ENCODE measurements at regions not wholly inside any gene's neighbourhood (a gene's known extent, or its start where the extent isn't known, plus 50 kb on each side); places are given as distances from the start of the nearest gene placed in this dataset.
A peak's percentile ranks its signal among the peaks of the same experiment; 100 is the strongest.

- Histone ChIP-seq H3K4me3 (no peak overlapping the region), H3K27ac (peak overlapping the region in 1 of 21 experiments; percentile 44)
These were observed 80.3 kb upstream of the LHX1 start for GRCh38 chr17:36856903-36857381.

- H3K27ac ChIP-seq: no peak overlapping the region
These were observed 79.6 kb upstream of the LHX1 start for GRCh38 chr17:36857698-36858097.

GRCh38 chr17:36858119-36859002, 78.9 kb upstream of the LHX1 start:
- no peak overlapping the region for H3K27ac ChIP-seq
- H3K4me3 ChIP-seq: no peak overlapping the region

More at GRCh38 chr17:36857698-36858097, 79.6 kb upstream of the LHX1 start:
- no peak overlapping the region for H3K4me3 ChIP-seq

DNA sequence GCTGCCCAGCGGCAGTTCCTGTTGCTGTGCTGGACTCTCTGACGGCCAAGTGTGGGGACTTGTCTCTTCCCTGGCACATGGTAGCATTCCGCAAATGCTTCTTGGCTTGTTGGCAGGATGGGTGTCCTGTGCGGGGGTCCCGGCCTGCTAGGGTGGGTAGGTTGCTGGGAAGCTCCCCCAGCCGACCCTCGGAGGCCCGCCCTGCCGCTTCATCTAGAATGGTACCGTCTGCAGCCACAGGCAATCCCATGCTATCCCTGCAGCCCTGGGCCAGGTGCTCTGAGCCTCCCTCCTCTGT, 78.3 kb upstream of the LHX1 start:
- H3K4me3 ChIP-seq: no peak overlapping the region
- H3K27ac ChIP-seq: no peak overlapping the region

DNA sequence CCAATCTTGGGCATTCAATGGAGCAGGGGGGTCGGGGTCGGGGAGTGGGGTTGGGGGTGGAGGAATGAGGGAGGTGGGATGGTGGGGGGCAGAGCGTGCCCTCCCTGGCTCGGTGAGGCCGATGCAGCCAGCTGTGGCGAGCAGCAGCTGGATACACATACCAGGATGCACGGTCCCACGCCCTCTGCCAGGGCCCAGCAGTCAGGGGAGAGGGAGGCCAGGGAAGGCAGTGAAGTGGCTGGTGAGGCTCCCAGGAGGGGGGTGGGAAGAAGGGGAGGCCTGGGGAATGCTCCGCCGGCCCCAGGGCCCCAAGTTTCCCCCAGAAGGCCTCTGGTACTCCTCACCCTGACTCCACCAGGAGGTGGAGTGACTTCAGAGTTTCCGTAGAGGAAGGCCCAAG, 77.6 kb upstream of the LHX1 start:
- Histone ChIP-seq H3K27ac (no peak overlapping the region), H3K4me3 (no peak overlapping the region)

- H3K4me3 ChIP-seq: no peak overlapping the region
- H3K27ac ChIP-seq: no peak overlapping the region
These were observed 75.7 kb upstream of the LHX1 start for GRCh38 chr17:36861531-36861930.

DNA sequence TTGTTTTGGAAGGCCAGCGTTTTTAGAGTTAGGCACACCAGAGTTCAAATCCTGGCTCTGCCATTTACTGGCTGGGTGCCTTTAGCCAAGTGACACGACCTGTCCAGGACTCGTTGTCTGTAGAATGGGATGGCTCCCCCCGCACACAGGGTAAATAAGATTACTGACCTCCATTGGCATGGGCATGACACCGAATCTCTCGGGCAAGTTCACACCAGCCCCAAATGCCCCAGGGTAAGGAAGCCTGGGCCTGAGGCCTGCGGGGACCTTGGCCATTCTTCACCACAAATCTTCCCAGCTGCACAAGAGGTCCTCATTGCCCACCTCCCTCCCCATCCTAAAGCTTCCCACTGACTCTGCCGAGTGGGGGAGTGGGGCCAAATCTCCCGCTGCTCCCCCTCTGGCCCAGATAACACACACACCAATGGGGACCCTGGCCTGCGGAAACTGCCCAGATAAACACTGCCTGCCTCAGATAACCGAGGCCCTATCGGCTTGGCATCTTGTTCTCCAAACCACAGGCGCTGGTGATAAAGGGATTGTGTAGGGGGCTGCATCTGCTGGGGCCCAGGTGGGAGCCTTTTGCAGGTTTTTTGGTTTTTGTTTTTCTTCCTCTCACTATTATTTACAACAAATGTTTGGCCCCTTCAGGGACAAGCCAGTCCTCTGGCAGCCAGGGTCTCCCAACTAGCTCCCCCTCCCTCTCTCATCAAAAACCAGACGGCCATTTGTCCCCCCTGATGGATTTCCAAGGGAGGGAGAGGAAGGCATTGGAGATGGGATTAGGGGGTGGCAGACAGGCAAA, 75.0 kb upstream of the LHX1 start:
- Histone ChIP-seq H3K4me3 (no peak overlapping the region), H3K27ac (no peak overlapping the region)

- no peak overlapping the region for H3K4me3 ChIP-seq
- no peak overlapping the region for H3K27ac ChIP-seq
These were observed 74.1 kb upstream of the LHX1 start for GRCh38 chr17:36863131-36863530.

- Histone ChIP-seq H3K27ac (no peak overlapping the region), H3K4me3 (no peak overlapping the region)
These were observed 73.3 kb upstream of the LHX1 start for GRCh38 chr17:36863676-36864612.

- Histone ChIP-seq H3K27ac (no peak overlapping the region), H3K4me3 (no peak overlapping the region)
These were observed 72.3 kb upstream of the LHX1 start for GRCh38 chr17:36864827-36865430.

DNA sequence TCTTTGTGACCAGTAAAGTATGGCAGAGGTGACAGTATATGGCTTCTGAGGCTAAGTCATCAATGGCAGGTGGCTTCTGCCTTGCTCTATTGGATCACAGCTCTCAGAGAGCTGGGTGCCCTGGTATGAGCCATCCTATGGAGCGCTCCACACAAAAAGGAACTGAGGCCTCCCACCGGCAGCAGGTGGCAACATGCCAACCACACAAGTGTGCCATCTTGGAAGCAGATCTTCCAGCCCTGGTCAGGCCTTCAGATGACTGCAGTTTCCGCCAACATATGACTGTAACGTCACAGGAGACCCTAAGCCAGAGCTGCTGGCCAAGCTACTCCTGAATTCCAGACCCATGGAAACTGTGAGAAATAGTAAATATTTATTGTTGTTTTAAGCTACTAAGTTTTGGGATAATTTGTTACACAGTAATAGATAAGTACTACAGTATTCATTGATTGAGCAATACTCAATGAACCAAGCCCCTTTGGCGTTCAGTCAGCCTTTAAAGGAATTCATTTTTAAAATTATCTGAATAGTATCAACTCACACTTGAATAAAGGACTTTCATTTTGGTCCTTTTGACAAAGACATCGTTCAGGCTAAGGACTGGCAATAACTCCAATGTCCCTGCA, 69.4 kb upstream of the LHX1 start:
- H3K27ac ChIP-seq: no peak overlapping the region
- H3K4me3 ChIP-seq: no peak overlapping the region

DNA sequence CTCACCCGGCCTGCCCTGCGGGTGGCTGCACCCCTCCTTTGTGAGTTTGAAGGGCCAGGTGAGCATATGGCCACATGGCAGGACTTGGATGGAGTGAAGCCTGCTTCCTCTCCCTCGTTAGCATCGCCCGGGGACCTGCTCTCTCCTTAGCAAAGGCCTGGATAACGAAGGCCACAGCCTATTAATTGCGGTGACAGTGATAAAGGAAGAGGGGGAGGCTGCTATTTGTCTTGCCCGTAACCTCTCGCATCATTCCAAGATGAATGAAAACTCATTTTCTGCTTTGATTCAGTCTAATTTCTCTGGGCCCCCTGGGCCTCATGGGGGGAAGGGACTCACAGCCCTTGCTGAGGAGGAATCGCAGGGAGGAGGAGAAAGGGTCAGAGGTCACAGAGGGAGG, 68.5 kb upstream of the LHX1 start:
- H3K4me3 ChIP-seq: no peak overlapping the region

DNA sequence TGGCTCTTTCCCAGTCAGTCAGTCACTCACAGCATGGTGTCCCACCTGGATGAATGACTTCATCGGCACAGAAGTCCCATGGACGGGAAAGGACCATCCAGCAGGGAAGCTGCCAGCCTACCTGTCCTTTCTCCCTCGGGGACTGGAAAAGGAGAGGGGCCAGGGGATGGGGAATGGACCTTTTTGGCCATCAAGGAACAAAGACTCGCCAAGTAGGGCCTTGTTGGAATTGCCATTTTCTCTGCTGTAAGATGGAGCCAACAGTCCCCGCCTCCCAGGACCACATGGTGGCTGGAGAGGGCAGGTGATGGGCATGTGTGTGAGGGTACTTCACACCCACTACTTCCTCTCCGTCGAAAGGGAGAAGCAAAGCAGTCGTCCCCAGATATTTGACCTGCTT, 67.8 kb upstream of the LHX1 start:
- Histone ChIP-seq H3K4me3 (no peak overlapping the region), H3K27ac (no peak overlapping the region)

More for the DNA sequence above, 68.5 kb upstream of the LHX1 start:
- no peak overlapping the region for H3K27ac ChIP-seq

DNA sequence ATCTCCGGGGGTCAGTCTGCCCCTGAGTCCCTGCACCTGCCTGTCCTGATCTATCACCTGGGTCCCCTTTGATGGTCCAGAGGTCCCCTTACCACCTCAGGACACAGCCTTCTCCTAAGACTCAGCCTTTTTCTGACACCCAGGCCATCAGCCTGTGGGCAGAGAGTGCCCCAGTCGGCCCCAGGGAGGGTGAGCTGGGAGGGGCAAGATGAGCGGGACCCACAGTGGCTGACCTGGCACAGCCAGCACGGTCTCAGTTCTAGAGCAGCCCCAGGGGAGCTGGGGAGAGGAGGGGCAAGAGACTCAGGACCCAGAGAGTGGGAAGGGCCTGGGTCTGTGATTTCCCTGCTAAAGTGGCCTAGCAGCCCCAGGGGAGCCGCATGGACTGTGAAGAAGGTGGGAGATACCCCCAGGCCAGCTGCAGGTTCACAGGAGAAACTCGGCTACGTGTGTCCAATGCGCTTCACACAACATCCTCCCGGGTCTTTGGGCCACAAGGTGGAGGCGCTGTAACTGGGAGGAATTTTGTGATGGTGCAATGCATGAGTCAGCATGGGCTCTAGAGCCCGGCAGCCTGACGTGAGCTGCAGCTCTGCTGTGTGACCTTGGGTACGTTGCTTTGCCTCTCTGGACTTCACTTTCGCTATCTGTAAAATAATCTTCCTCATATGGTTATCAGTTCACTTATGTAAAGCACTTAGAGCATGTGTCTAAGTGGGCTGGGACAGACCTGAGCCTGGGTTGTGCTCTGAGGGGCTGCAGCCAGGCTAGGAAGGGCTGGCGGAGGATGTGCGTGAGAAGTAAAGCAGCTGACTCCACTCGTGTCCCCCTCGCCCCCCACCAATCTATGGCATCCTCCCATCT, 67.2 kb upstream of the LHX1 start:
- Histone ChIP-seq H3K27ac (no peak overlapping the region), H3K4me3 (no peak overlapping the region)

DNA sequence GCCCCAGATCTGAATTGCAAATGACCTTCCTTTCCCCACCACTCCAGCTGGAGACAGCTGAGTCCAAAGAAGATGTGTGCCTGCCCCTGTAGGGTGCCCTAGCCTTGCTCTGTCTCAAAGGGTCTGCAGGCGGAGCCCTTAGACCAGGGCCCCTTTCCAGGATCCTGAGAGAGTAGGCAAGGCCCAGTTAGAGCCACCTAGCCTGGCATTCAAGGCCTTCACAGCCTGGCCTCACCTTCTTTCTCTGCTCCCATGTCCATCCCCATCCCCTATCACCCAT, 66.6 kb upstream of the LHX1 start:
- Histone ChIP-seq H3K4me3 (no peak overlapping the region), H3K27ac (no peak overlapping the region)

DNA sequence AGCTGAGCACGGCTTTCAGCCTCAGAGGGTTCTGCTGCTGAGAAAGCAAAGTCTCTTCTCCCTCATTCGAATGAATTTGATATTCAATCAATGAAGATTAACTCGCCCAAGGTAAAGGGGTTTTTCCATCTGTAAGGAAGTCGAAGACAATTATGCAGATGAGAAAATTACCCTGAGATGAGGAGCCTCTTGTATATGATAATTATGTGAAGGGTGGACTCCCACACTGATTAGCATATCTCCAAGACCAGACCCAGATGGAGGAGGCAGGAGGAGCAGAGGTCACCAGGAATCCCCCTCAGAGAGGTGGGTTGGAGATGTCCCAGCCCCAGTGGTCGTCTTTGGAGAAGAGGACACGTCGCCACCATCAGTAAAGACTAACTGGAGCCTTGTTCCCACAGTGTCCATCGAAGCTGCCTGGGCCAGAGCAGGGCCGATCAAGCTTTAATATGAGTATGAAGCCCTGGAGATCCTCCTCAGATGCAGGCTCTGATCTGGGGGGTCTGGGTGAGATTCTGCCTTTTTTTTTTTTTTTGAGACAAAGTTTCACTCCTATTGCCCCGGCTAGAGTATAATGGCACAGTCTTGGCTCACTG, 61.5 kb upstream of the LHX1 start:
- Histone ChIP-seq H3K4me3 (no peak overlapping the region), H3K27ac (no peak overlapping the region)

DNA sequence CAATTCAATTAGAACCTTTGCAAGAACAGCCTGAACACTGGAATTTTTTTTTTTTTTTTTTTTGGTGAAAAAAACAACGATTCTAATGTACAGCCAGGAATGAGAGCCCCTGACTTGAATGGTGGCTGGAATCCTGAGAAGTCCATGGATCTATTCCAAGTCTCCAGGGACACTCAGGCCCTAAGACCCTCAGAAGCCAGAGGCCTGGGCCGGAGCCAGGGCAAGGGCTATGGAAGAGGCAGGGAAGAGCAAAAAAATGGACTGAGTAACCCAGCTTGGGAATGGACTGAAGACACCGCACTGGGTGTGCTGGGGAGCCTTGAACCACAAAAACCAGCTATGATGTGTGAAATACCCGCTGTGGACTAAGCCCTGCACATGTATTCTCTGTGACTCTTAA, 60.3 kb upstream of the LHX1 start:
- no peak overlapping the region for H3K27ac ChIP-seq
- H3K4me3 ChIP-seq: no peak overlapping the region

GRCh38 chr17:36877771-36878170, 59.5 kb upstream of the LHX1 start:
- Histone ChIP-seq H3K4me3 (no peak overlapping the region), H3K27ac (no peak overlapping the region)

All from skin epidermis (tissue), 12 donors.